Stimulated activated CD8-positive, alpha-beta memory T cell treated with anti-CD3 and anti-CD28 coated beads, Interleukin-12 subunit alpha, Interleukin-12 subunit beta, amount 100 ng/mL, for 4 hours (primary cell): ENCODE measurements at regions not wholly inside any gene's neighbourhood (a gene's known extent, or its start where the extent isn't known, plus 50 kb on each side); places are given as distances from the start of the nearest gene placed in this dataset.

ENCODE experiments used
- DNase-seq: peaks from one replicate; pipeline ENCODE4 v3.0.0-alpha.2; 2020; ENCODE audit warnings: low read depth

DNA sequence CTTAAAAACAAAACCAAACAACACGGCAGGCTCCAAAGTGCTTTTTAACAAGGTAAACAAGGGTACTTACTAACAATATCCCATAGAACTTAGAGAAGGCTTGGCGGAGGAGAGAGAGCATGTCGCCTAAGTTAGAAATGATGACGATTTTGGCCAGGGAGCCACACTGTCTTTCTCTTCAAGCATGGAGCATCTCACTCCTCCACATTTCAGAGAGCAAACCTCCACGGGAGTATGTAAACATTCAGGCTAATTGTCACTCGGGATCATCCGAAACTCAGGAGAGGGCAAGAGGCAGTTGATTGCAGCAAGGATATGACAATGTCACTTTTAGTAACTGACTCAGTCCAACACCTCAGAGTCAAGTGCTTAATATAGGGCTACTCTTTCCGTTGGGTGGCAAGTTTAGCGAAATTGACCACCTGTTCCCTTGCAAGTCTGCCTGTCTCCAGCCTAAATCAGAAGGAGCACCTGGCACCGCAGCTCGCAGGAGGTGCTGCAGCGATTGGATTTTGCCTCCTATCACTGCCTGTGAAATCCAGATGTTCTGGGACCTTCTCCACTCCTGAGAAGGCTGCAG is 65.8 kb upstream of the RPS6KA2 start:
- no peak for DNase-seq

- no peak for DNase-seq
Observed at GRCh38 chr6:166691746-166692145, 64.7 kb upstream of the RPS6KA2 start.

- no peak for DNase-seq
Observed at GRCh38 chr6:166691199-166691598, 64.1 kb upstream of the RPS6KA2 start.

- DNase-seq: no peak
Observed at GRCh38 chr6:166689687-166690086, 62.6 kb upstream of the RPS6KA2 start.

- no peak for DNase-seq
Observed at GRCh38 chr6:166688901-166689300, 61.9 kb upstream of the RPS6KA2 start.

DNA sequence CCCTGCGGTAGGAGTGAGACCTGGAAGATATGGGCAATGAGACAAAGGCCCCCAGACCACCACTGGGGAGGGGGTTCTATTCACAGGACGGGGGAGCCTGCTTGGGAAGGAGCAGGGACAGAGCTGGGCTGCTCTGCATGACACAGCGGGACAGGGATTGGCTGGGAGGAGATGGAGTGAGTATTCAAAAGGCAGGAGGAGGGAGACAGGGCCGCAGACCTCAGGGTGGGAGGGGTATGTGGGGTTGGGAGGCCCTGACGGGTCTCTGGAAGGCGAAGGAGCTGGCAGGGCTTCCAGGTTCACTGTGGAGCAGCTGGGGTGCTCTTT is 60.8 kb upstream of the RPS6KA2 start:
- DNase-seq: no peak

- no peak for DNase-seq
Observed at GRCh38 chr6:166687070-166687878, 60.2 kb upstream of the RPS6KA2 start.

GRCh38 chr6:166686317-166686716 is 59.3 kb upstream of the RPS6KA2 start:
- no peak for DNase-seq

DNA sequence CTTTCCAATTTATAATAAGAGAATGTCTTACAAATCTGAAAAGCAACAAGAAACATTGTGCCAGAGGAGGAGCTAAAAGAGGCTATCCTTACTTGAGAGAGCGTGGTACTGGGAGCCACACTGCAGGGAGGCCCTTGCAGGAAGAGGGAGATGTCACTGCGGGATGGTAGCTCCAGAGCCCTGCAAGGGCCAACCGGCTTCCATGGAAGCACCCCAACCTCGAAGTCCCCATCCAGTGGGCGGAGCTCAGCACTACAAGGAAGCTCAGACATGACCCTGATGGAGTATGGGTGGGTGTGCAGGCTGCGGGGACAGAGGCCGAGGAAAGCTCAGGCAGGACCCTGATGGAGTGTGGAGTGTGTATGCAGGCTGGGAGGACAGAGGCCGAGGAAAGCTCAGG is 57.8 kb upstream of the RPS6KA2 start:
- DNase-seq: no peak

DNA sequence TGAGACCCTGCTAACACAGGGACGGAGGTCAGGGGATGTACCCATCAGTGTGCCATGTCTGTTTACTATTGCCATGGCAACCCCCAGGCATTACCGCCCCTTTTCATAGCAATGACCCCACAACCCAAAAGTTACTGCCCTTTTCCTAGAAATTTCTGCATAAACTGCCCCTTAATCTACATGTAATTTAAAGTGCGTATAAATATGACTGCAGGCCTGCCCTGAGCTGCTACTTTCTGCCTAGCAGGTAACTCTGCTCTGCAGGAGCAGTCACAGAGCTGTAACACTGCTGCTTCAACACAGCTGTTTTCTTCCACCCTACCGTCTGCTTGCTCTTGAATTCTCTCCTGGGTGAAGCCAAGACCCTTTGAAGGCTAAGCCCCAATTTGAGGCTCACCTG is 57.1 kb upstream of the RPS6KA2 start:
- no peak for DNase-seq

- DNase-seq: no peak
Observed at GRCh38 chr6:166683477-166683876, 56.4 kb upstream of the RPS6KA2 start.

DNA sequence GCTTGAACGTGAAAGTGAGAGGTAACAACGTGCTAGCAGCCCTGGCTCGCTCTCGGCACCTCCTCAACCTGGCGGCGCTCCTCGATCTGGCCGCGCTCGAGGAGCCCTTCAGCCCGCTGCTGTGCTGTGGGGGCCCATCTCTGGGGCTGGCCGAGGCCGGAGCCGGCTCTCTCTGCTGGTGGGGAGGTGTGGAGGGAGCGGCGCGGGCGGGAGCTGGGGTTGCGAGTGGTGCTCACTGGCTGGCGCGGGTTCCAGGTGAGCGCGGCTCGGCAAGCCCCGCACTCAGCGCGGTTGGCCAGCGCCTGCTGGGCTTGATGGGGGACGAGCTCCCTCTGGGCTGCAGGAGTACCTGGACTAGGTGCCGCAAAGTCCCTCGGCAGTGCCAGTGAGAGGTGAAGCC is 52.5 kb upstream of the RPS6KA2 start:
- no peak for DNase-seq

GRCh38 chr6:166678426-166678825 is 51.4 kb upstream of the RPS6KA2 start:
- DNase-seq: no peak

GRCh38 chr6:166677941-166678340 is 50.9 kb upstream of the RPS6KA2 start:
- no peak for DNase-seq
